ENCODE measurements at regions not wholly inside any gene's neighbourhood (a gene's known extent, or its start where the extent isn't known, plus 50 kb on each side); places are given as distances from the start of the nearest gene placed in this dataset.

DNA sequence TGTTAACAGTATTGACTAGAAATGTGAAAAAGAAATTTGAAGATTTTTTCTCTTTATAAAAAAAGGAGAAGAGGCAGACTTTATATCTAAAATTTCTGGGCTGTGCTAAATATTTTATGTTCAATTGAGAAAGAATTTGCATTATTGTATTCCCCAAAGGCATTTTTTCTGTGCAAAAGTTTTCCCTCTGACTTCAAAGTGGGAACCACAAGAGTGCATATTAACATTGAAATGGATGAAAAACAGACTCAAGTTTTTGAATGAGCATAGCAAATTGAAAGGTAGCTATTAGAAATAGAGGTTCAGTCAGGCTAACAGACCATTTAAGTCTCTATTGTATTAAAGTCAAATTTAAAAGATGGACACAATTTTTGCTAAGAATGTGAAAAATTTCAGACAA is 95.2 kb downstream of the RASSF9 start:
- TF ChIP-seq, protein P1, sequence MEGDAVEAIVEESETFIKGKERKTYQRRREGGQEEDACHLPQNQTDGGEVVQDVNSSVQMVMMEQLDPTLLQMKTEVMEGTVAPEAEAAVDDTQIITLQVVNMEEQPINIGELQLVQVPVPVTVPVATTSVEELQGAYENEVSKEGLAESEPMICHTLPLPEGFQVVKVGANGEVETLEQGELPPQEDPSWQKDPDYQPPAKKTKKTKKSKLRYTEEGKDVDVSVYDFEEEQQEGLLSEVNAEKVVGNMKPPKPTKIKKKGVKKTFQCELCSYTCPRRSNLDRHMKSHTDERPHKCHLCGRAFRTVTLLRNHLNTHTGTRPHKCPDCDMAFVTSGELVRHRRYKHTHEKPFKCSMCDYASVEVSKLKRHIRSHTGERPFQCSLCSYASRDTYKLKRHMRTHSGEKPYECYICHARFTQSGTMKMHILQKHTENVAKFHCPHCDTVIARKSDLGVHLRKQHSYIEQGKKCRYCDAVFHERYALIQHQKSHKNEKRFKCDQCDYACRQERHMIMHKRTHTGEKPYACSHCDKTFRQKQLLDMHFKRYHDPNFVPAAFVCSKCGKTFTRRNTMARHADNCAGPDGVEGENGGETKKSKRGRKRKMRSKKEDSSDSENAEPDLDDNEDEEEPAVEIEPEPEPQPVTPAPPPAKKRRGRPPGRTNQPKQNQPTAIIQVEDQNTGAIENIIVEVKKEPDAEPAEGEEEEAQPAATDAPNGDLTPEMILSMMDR (IDR thresholded peaks at IDR 0.05; ENCODE audit: low read depth, low read length, missing control alignments): no peak
- no peak for DNase-seq (ENCODE audit: low read depth)
- H3K4me3 ChIP-seq (ENCODE audit: low read depth, low read length): no peak overlapping the region

- DNase-seq (ENCODE audit: low read depth): no peak
- TF ChIP-seq, protein P1 (IDR thresholded peaks at IDR 0.05; ENCODE audit: low read depth, low read length, missing control alignments): no peak
- no peak overlapping the region for H3K4me3 ChIP-seq (ENCODE audit: low read depth, low read length)
Measured at GRCh38 chr12:85747941-85748495, 88.2 kb downstream of the RASSF9 start.
